WERI-Rb-1 (cell line): ENCODE measurements at regions not wholly inside any gene's neighbourhood (a gene's known extent, or its start where the extent isn't known, plus 50 kb on each side); places are given as distances from the start of the nearest gene placed in this dataset.

Experiments
- DNase-seq: peaks from one replicate; pipeline ENCODE4 v3.0.0-alpha.2; 2020
- H3K27ac ChIP-seq: fragments of 250-450 bp; sonication (Bioruptor Pico); 2 replicates; pipeline ENCODE4 v1.5.1; 2020; ENCODE audit warnings: mild to moderate bottlenecking, moderate library complexity
- H3K27me3 ChIP-seq: fragments of 250-450 bp; sonication (Bioruptor Pico); 2 replicates; pipeline ENCODE4 v1.5.1; 2021; ENCODE audit warnings: mild to moderate bottlenecking, low read depth, moderate library complexity; ENCODE audit not compliant: insufficient read depth, severe bottlenecking
- H3K36me3 ChIP-seq: fragments of 250-450 bp; sonication (Bioruptor Pico); 2 replicates; pipeline ENCODE4 v1.5.1; 2020; ENCODE audit warnings: mild to moderate bottlenecking, moderate library complexity
- H3K4me3 ChIP-seq: 2 replicates; pipeline ENCODE4 v1.5.1; 2011; ENCODE audit warnings: low read depth, mild to moderate bottlenecking, control low read depth, low read length
- H3K9me3 ChIP-seq: fragments of 250-450 bp; sonication (Bioruptor Pico); 2 replicates; pipeline ENCODE4 v1.5.1; 2021; ENCODE audit warnings: mild to moderate bottlenecking, moderate library complexity; ENCODE audit not compliant: severe bottlenecking
- TF ChIP-seq, protein P1 (sequence below): IDR thresholded peaks from 2 replicates; pipeline ENCODE4 v1.5.1; 2011; ENCODE audit warnings: low read depth, mild to moderate bottlenecking, control low read depth, inconsistent platforms, low read length

DNA sequence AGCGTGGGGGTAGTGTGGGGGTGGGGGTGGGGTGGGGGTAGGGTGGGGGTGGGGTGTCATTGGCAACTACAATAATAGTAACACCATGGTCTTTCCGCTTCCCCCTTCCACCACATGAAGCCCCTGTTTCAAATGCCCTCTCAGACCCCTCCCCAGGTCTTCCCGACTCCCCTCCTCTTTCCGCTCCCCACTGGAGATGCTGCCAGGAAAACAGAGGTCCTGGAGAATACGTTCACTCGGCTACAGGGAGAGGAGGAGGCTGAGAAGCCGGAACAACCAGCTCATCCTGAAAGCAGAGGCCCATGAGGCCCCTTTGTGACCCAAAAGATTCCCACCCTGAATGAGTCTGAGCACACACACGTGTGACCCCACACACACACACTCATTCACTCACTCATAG is 75.4 kb downstream of the CPN2 start:
- H3K27me3 ChIP-seq: no peaks in the 10 kb centered on the region
- H3K27ac ChIP-seq: no peak overlapping the region
- TF ChIP-seq, protein P1, sequence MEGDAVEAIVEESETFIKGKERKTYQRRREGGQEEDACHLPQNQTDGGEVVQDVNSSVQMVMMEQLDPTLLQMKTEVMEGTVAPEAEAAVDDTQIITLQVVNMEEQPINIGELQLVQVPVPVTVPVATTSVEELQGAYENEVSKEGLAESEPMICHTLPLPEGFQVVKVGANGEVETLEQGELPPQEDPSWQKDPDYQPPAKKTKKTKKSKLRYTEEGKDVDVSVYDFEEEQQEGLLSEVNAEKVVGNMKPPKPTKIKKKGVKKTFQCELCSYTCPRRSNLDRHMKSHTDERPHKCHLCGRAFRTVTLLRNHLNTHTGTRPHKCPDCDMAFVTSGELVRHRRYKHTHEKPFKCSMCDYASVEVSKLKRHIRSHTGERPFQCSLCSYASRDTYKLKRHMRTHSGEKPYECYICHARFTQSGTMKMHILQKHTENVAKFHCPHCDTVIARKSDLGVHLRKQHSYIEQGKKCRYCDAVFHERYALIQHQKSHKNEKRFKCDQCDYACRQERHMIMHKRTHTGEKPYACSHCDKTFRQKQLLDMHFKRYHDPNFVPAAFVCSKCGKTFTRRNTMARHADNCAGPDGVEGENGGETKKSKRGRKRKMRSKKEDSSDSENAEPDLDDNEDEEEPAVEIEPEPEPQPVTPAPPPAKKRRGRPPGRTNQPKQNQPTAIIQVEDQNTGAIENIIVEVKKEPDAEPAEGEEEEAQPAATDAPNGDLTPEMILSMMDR: no peak
- H3K4me3 ChIP-seq: no peak overlapping the region
- no peaks in the 10 kb centered on the region for H3K9me3 ChIP-seq
- no peak for DNase-seq
- H3K36me3 ChIP-seq: no peaks in the 10 kb centered on the region

DNA sequence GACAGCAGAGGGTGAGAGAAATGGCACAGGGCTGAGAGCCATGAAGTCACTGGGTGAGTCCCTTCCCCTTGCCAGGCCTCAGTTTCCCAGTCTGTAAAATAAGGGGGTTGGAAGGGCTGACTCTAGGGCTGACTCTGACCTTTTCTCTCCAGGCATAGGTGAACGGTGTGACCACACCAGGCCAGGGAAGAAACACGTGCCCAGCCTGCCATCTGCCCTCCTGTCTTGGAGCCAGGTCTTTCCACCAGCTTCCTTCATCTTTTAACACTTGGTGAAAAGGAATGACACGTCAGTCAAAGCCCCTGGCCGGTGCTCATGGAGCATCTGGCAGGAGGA is 74.4 kb downstream of the CPN2 start:
- Histone ChIP-seq H3K27me3 (no peaks in the 10 kb centered on the region), H3K9me3 (no peaks in the 10 kb centered on the region), H3K36me3 (no peaks in the 10 kb centered on the region), H3K4me3 (no peak overlapping the region), H3K27ac (no peak overlapping the region)
- TF ChIP-seq, protein P1: no peak
- no peak for DNase-seq

DNA sequence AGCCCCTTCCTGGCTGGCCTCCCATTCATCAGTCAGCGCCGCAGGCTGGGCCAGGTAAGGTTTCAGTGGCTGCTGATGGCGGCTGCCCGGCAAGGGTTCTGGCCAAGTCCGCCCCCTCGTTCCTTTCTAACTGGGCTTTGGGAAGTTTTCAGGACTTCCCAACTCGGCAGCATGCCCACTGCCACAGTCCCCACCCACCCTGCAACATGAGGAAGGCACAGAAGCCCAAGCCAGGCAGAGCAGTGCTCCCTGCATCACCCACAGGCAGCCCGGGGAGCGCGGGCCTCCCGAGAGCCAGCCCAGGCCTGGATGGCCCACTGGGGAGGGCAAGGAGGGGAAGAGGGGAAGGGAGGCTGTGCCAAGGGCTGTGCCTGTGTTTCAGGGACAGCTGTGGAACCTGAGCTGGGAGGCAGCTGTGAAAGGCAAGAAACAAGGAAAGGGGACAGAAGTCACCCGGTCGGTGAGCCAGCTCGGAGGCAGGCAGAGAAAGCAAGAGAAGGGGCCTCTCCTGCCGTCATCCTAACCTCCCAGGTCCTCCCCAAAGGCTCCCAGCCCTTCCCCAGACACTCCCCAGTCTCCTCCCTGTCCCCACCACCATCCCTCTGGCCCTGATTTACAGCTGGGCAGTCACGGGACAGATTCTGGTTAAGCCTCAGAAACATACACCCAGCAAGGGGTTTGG is 73.9 kb downstream of the CPN2 start:
- no peaks in the 10 kb centered on the region for H3K27me3 ChIP-seq
- H3K27ac ChIP-seq: no peak overlapping the region
- TF ChIP-seq, protein P1: no peak

DNA sequence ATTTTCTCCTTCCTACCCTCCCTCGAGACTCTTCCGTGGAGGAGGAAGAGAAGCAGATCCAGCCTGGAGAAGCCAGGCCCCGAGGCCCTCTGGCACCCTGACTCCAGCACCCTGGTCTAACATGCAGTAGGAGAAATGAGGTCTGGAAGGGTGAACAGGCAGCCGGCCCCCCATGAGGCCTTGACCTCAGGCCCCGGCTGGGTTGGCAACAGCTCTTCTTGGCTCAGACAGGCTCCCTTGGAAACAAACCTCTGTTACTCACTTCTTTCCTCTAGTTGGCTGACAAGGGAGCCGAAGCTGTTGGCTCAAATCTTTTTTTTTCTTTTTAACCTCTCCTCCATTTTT is 73.4 kb downstream of the CPN2 start:
- Histone ChIP-seq H3K27ac (no peak overlapping the region), H3K4me3 (no peak overlapping the region), H3K36me3 (no peaks in the 10 kb centered on the region), H3K27me3 (no peaks in the 10 kb centered on the region), H3K9me3 (no peaks in the 10 kb centered on the region)
- DNase-seq: no peak
- TF ChIP-seq, protein P1: no peak

More for the DNA sequence above, 73.9 kb downstream of the CPN2 start:
- no peaks in the 10 kb centered on the region for H3K36me3 ChIP-seq
- DNase-seq: no peak
- no peak overlapping the region for H3K4me3 ChIP-seq
- H3K9me3 ChIP-seq: no peaks in the 10 kb centered on the region

DNA sequence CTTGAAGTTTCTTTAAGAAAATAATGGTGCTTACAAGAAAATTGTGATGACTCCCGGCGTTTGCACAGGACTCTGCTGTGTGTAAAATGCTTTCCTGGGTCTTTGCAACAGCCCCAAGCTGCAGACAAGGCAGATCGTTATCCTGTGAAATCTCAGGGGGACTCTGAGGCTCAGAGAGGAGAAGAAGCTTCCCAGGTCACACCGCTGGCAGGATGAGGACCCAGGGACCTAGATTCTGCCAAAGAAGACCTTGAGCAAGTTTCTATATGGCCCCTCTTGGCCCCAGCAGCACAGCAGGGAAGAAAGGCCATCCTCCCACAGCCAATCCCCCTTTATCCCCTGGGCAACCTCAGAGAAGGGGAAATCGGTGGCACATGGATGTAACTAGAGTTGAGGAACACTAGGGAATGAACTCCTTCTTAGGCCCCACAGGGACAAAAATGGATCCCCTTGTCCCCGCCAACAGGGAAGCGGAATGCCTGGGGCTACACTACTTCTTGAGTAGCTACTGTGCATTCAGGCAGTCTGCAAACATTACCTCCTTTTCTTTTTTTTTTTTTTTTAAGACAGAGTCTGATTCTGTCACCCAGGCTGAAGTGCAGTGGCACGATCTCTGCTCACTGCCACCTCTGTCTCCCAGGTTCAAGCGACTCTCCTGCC is 72.8 kb downstream of the CPN2 start:
- H3K36me3 ChIP-seq: no peaks in the 10 kb centered on the region
- TF ChIP-seq, protein P1: no peak
- DNase-seq: no peak
- no peaks in the 10 kb centered on the region for H3K9me3 ChIP-seq
- H3K27me3 ChIP-seq: no peaks in the 10 kb centered on the region
- no peak overlapping the region for H3K4me3 ChIP-seq
- H3K27ac ChIP-seq: no peak overlapping the region

DNA sequence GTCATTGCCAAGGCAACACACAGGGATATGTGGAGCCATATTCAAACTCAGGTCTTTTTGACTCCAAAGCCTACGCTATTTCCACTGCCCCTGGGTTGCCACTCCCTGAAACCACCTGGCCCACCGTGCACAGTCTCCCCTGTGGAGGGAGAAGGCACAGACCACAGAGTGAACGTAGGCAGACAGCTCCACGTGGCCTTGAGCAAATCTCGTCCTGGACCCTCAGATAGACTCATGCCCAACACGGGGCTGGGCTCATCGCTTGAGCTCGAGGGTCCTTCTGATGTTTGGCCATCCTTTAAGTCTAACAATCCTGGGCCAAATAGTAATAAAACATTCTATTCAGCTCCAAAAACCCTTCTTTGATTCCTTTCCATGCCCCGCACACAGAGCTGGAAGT is 72.0 kb downstream of the CPN2 start:
- Histone ChIP-seq H3K27me3 (no peaks in the 10 kb centered on the region), H3K27ac (no peak overlapping the region), H3K36me3 (no peaks in the 10 kb centered on the region), H3K9me3 (no peaks in the 10 kb centered on the region), H3K4me3 (no peak overlapping the region)
- no peak for DNase-seq
- TF ChIP-seq, protein P1: no peak
